ENCODE measurements at regions not wholly inside any gene's neighbourhood (a gene's known extent, or its start where the extent isn't known, plus 50 kb on each side); places are given as distances from the start of the nearest gene placed in this dataset.

DNA sequence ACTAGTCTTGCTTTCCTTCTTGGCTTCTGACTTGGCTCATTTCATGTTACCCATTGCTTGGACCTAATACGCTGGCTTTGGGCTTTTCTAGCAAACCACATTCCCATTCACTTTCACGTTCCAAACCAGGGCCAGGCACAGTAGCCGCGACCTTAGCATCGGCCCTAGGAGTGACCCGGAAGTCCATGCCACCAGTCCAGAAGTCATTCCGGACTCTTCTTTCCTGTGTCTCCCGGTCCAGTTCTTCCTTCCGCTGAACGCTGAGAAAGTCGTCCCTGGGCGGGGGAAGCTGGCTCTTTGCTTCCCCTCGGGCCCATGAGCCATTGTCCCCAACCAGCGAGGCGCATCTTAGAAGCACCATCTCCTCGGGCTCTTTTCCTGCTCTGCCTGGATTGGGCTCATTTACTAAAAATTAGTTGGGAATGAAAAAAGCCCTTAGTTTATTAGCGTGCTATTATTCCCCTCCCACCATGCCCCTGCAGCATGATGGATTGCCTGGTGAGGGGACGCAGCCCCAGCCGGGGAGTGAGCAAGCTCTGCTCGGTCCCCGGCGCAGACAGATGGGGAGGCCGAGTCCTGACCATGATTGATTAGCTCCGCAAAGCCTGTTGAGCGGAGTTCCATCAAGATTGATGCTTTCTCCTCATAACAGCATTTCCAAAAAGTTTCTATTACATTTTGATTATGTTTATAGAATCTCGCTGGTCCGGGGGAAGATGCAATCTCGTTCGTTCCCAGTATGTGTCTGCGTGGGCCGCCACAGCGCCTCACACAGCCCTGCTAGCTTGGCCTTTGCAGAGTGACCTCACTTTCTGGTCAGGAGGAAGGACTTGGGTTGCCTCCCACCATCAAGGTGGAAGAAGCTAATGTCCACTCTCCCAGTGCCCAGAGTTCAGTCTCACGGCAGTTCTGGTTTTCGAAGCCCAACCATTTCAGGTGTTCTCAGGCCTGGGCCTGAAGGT is 115.1 kb upstream of the TOP1 start:
- no peak for DNase-seq
- no peak overlapping the region for H3K27ac ChIP-seq
- no peaks in the 10 kb centered on the region for H3K36me3 ChIP-seq
- H3K4me1 ChIP-seq: no peaks in the 10 kb centered on the region
- intact Hi-C loops (cut with DNase I): no loop called here
- WGBS, 2 donors: 77 to 88% methylated on average over 24 to 25 of the region's 34 CpGs
- no peak for TF ChIP-seq POLR2A (IDR thresholded peaks at IDR 0.05)
- H3K9me3 ChIP-seq: peaks cover 0 to 10% (median 0%) of the 10 kb centered on the region in 3 donors
- no peak overlapping the region for H3K4me3 ChIP-seq
- no peaks in the 10 kb centered on the region for H3K27me3 ChIP-seq

DNA sequence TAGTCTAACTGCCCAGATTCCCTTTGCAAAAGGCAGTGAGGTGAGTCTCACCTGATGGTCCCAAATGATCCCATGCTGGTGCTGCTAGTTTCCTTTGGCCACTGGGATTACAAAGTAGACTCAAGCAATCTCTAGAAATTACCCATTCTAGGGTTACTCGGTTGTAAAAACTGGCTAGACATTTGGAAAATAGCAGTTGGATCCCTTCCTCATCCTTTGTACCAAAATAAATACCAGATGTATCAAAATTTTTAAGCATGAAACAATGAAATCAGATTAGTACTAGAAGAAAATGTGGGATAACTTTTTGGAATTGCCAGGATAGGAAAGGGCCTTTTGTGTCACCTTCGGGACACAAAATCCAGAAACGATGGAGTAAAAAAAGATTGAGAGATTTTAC is 112.9 kb upstream of the TOP1 start:
- DNase-seq: no peak
- TF ChIP-seq, protein P1, sequence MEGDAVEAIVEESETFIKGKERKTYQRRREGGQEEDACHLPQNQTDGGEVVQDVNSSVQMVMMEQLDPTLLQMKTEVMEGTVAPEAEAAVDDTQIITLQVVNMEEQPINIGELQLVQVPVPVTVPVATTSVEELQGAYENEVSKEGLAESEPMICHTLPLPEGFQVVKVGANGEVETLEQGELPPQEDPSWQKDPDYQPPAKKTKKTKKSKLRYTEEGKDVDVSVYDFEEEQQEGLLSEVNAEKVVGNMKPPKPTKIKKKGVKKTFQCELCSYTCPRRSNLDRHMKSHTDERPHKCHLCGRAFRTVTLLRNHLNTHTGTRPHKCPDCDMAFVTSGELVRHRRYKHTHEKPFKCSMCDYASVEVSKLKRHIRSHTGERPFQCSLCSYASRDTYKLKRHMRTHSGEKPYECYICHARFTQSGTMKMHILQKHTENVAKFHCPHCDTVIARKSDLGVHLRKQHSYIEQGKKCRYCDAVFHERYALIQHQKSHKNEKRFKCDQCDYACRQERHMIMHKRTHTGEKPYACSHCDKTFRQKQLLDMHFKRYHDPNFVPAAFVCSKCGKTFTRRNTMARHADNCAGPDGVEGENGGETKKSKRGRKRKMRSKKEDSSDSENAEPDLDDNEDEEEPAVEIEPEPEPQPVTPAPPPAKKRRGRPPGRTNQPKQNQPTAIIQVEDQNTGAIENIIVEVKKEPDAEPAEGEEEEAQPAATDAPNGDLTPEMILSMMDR (IDR thresholded peaks at IDR 0.05): no peak
- no peak for TF ChIP-seq POLR2A (IDR thresholded peaks at IDR 0.05)
- Histone ChIP-seq H3K36me3 (no peaks in the 10 kb centered on the region), H3K9me3 (peaks cover 0 to 7% (median 0%) of the 10 kb centered on the region in 3 donors), H3K27ac (no peak overlapping the region), H3K4me1 (no peaks in the 10 kb centered on the region), H3K4me3 (no peak overlapping the region), H3K27me3 (no peaks in the 10 kb centered on the region)
- intact Hi-C loops (cut with DNase I): no loop called here
- WGBS, 2 donors: 78 to 88% methylated on average over 3 of the region's 3 CpGs

DNA sequence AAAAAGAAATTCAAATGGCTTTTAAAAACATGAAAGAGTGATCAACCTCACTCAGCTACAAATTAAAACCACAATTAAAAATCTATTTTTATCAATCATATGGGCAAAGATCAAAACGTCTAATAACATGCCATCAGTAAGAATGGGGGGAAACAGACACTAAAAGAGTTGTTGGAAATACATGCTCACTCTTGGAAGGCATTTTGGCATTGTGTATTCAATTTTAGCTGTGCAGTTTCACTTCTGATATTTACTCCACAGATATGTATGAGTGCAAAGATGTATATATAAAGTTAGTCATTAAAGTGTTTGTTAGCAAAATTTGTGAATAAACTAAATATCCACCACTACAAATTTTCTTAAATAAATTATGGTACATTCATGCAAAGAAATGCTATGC is 112.3 kb upstream of the TOP1 start:
- H3K4me3 ChIP-seq: no peak overlapping the region
- peaks cover 0 to 2% (median 0%) of the 10 kb centered on the region in 3 donors for H3K9me3 ChIP-seq
- no peaks in the 10 kb centered on the region for H3K4me1 ChIP-seq
- no peak for TF ChIP-seq POLR2A (IDR thresholded peaks at IDR 0.05)
- TF ChIP-seq, protein P1 (IDR thresholded peaks at IDR 0.05): no peak
- 8 to 35% methylated on average over 1 of the region's 1 CpG for WGBS, 2 donors
- H3K36me3 ChIP-seq: no peaks in the 10 kb centered on the region
- intact Hi-C loops (cut with DNase I): no loop called here
- no peaks in the 10 kb centered on the region for H3K27me3 ChIP-seq
- no peak for DNase-seq
- H3K27ac ChIP-seq: no peak overlapping the region

DNA sequence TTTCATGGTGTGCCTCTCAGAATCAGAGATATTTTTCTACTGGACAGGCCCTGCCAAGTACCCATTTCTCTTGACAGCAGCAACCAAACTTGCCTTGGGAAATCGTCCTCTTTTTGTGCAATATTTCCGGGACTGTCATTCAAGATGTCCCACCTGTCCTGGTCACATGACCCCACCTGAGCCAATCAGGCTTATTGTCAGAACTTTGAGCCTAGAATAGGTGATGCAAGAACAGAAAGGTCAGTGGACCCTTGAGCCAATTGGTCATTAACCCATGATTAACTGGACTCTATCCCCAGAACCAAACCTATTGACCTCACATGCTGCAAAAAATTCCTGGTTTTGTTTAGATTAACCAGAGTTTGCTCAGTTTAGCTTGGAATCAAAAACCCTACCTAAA is 108.3 kb upstream of the TOP1 start:
- intact Hi-C loops (cut with DNase I): no loop called here
- peaks cover 0 to 4% (median 0%) of the 10 kb centered on the region in 4 donors for H3K27me3 ChIP-seq
- no peak for DNase-seq
- no peak overlapping the region for H3K27ac ChIP-seq
- TF ChIP-seq, protein P1 (IDR thresholded peaks at IDR 0.05): no peak
- TF ChIP-seq POLR2A (IDR thresholded peaks at IDR 0.05): no peak
- H3K4me3 ChIP-seq: no peak overlapping the region
- no peaks in the 10 kb centered on the region for H3K9me3 ChIP-seq
- H3K4me1 ChIP-seq: no peaks in the 10 kb centered on the region
- 61 to 68% methylated on average over 2 of the region's 2 CpGs for WGBS, 2 donors
- no peaks in the 10 kb centered on the region for H3K36me3 ChIP-seq

DNA sequence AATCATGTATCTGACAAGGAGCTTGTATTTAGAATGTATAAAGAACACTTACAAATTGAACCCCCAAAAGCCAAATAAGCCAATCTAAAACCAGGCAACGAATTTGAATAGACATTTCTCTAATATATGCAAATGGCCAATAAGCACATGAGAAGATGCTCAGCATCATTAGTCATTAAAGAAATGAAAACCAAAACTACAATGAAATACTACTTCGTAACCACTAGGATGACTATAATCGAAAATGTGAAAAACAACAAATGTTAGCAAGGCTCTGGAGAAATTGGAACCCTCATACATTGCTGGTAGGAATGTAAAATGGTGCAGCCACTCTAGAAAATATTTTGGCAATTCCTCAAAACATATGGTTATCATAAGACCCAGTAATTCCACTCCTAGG is 105.8 kb upstream of the TOP1 start:
- H3K27ac ChIP-seq: no peak overlapping the region
- H3K9me3 ChIP-seq: no peaks in the 10 kb centered on the region
- intact Hi-C loops (cut with DNase I): no loop called here
- 64 to 73% methylated on average over 3 of the region's 3 CpGs for WGBS, 2 donors
- H3K27me3 ChIP-seq: peaks cover 0 to 10% (median 0%) of the 10 kb centered on the region in 4 donors
- no peak overlapping the region for H3K4me3 ChIP-seq
- no peak for DNase-seq
- H3K36me3 ChIP-seq: no peaks in the 10 kb centered on the region
- no peak for TF ChIP-seq POLR2A (IDR thresholded peaks at IDR 0.05)
- TF ChIP-seq, protein P1 (IDR thresholded peaks at IDR 0.05): no peak
- no peaks in the 10 kb centered on the region for H3K4me1 ChIP-seq
